SKM-1 treated with dmso at 0.1 percent for 144 hours (cell line): ENCODE measurements at regions not wholly inside any gene's neighbourhood (a gene's known extent, or its start where the extent isn't known, plus 50 kb on each side); places are given as distances from the start of the nearest gene placed in this dataset.

Experiments
- DNase-seq: peaks from one replicate; lab custom pipeline; 2025; ENCODE audit not compliant: unreplicated experiment; lab: John Stamatoyannopoulos, UW

DNA sequence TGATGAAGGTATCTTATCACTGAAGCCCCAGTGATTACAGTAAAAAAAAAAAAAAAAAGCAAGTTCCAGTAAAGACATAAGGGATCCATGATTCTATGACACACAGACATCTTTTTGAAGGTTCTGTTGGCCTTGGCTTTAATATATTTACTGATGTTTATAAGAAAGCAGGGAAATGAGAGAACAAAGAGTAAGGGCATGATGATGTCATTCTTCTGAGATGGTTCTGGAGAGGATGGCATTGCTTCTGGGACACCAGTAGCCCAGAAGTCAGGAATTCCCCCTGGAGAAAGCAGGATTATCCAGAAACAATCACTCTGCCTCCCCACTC is 233.6 kb downstream of the FAM76B start:
- DNase-seq, result no peak

DNA sequence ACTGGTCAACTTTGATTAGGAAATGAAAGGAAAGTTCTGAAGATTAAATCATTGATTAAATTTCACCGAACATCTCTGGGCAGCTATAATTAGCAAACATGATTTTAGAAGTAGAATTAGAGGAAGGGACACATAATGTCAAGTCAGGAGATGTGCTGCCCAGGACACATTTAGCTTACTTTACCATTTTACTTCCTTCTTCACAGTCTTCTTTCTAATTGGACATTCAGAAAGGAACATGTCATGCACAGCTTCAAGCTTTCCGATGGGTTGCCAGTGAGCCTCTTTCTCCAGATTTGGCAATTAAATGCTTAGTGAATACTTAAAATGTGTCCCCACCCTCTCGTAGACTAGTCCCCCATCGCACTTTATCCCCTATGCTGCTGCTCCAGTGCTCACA is 234.7 kb downstream of the FAM76B start:
- no peak for DNase-seq

DNA sequence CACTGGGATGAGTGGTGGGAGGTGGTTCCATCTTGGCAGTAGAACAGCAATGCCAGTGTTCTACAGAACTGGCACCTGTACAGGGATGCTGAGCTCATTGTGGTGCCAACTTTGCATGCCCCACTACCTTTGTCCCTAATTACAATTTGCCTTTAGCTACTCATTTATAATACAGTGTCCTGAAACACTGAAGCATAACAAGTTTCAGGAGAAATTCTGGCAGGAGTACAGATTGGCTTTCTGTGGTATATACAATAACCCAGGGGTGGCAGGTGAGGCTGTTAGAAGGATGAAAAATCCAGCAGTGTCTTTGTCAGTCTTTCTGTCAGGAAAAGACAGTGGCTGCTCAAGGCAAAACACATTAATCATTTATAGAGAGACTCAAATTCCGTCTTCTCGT is 240.3 kb downstream of the FAM76B start:
- DNase-seq, result no peak

DNA sequence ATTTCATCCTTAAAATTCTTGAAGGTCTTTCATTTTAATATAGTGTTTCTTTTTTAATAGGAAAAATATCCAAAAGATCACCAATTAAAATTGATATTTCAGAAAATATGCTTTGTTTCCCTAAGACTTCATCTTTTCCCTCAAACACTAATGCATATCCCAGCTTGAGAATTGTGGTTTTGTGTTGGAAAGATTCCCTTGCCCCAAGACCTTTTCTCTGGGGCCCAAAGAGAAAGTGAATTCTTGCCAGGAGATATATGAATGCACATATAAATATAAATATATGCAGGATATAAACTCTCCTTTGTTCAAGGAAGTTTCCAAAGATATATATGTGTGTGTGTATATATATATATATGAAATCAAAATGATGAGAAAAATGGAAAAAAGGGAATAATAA is 241.2 kb downstream of the FAM76B start:
- DNase-seq, result no peak

DNA sequence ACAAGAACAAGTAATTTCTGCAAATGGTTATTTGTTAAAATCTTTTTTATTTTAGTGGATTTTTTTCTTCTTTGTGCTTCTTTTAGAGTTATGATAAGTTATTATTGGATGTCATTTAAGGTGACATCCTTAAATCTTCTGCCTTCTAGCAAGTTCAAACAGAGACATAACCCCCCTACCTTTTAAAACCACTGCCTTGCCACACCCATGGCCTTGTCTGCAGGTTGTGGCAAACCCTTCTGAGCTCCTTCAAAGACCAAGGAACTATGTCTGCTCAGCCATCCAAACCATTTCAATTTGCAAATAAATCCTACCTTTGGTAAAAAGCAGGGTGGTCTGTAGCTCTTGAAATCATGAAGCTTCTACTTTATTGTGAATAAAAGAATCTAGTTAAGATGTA is 241.6 kb downstream of the FAM76B start:
- no peak for DNase-seq

DNA sequence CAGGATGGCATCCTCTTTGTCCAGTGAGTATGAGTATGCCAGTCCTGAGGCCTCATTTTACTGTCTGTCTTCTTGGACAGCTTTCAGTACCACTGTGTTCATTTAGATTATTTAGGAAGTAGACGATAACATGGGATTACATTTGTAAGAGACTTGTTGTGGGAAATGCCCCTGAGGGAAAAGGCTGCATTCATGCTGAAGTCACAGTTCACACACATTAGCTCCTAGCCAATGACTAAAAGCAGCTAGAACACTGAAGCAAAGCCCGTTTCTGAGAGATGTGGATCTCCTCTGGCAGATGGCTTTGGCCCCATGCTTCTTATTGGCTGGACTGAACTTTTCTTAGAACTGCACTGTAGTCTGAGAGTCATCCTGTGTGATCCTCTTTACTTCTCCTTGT is 242.4 kb downstream of the FAM76B start:
- no peak for DNase-seq

DNA sequence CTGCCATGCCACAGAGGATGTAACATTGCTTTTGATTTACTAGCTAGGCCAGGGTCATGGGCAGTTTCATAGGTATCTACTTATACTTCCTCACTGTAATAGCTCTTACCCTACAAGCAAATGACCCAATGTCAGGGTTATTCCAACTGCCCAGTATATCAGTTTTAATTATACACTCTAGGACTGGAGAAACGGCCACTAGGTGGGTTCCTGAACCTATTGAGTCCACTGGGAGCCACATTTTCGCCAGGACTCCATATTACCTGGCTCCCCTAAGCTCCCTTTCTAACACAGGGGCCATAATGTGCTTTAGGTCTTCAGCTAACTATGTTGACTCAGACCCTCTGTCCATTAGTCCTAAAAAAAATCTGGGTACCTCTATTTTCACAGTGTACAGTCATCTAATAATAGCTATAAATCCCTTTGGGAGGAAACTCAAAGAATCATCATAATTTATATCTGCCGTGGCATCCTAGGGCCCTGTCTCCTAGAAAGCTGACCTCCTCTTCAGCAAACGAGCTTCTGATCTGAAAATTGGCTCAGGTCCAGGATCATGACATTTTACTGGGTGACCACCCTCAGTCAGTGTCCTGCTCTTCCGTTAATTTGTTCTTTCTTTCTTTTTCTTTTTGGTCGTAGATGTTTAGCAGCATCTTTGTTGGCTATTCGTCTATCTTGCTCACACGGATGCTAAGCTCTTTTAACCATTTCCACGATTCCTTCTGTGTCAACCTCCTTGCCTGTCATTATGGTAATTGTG is 244.3 kb downstream of the FAM76B start:
- DNase-seq, result no peak

DNA sequence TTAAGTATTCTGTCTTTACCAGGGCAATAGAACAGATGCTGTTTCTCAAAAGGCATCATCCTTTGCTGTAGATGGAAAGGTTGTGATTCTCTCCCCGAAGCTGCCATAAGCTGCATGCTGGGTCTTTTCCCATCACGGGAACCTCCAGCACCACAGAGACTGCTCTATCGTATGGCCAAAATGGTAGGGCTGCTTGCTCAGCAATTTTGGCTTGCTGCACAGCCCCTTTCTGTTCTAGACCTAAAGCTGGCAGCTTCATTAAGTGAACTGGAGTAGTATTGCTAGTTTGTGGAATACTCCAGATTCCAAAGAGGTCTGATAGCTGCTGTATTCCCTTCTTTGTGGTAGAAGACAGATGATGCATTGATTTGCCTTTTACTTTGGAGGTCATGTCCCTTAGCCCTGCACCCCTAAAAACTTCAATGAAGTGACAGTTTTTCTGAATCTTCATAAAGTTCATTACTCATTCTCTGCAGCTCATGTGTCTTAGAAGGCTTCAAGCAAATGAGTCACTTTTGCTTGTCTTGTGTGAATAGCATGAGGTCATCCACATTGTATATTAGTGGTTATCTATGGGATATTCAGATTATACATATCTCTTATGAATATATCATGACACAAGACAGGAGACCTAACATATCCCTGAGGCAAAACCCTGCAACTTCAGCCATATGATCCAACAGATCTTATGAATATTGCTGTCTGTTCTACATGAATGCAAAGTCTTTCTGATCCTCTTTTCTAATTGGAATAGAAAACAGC is 245.3 kb downstream of the FAM76B start:
- no peak for DNase-seq

DNA sequence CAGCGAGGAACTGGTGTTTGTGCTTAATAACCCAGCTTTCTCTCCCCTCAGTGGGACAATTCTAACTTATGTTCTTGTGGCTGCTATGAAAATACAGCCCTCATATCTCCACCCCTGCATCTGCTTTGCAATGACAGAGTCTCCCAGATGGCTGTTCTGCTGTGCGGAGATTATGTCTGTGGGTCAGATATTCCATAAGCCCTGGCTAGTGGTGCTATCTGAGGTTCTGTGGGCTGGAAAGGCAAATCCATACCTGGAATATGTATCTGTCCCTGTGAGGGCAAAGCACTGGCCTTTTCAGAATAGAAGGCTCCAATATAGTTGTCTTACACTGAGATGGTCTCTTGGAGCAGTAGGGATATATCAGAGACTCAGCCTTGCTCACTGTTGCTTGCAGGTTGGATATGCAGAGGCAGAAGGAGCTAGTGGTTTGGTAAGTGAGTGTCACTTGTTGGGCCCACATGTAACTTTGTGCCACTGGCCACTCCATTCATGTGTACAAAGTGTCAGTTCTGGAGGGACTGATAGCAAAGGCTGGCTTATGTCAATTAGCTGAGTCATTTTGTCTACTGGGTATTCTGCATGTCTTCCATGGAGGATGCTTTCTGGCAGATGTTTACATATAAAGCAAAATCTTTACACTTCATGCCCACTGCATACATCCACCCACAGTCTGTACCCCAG is 246.6 kb downstream of the FAM76B start:
- no peak for DNase-seq

DNA sequence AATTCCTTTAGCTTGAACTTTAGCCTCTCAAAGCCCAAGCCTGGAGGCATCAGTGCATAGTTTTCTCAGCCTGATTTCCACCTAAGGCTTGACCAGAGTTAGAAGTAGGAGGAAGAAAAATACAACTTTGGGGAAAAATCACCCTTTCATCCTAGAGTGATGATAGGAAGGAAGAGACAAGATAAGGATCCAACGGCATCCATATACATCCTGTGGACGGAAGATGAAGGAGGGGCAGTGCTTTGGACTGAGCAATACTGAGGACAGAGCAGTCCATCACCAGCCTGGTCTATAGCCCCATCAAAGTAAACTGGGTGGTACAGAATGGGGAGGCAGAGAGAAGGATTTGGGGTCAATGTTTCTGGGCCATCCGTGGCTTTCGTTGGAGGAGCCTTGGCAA is 247.9 kb downstream of the FAM76B start:
- DNase-seq, result no peak

DNA sequence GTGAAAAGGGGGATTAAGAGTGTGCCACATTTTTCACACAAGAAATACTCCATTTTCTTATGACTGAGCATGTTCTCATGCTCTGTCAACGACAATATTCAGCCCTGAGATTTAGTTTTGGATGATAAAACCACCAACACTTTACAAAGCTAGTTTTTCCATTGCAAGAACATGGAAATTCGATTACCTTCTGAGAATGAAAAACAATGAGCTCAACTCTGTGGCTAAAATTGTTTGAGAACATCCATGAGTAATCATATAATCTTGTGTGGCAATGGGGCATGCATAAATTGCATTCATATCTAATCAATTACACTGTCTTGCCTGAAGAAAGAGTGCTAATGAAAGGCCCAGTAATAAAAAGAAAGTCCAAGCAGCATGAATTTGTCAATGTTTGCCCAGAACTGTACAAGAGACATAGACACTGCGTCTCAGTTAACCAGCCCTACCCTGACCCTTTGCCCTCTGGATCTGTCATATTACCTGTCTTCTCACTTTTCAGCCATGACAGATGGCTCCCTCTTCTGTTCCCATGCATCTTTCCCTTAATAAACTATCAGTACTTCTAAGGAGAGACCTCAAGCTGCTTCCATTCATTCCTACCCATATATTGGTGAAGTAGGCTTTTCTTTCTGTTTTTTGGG is 253.4 kb downstream of the FAM76B start:
- DNase-seq, result no peak

DNA sequence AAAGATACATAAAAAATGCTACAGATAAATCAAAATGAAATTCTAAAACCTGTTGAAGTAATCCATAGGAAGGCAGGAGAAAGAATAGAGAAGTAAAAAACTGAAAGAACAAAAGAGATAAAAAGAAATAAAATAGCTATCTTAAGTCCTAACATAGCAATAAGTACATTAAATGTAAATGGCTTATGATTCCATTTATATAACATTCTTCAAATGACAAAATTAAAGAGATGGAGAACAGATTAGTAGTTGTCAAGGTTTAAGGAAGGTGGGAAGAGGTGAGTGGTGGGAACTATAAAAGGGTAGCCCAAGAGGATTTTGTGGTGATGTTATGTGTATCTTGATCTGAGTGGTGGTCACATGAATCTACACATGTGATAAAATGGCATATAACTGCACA is 254.8 kb downstream of the FAM76B start:
- DNase-seq, result no peak

DNA sequence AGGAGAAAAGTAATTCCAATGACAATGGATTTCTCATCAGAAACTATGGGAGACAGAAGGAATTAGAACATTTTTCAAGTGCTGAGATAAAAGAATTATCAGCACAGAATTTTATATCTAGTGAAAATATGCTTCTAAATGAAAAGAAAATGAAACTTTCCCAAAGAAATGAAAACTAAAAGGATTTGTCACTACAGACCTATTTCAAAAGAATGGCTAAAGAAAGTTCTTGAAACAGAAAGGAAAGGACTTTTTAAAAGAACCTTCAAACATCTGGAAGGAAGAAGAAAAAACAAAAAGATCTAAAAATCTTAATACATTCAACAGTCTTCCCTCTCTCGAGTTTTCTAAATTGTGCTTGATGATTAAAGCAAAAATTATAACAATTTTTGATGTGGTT is 255.4 kb downstream of the FAM76B start:
- no peak for DNase-seq

DNA sequence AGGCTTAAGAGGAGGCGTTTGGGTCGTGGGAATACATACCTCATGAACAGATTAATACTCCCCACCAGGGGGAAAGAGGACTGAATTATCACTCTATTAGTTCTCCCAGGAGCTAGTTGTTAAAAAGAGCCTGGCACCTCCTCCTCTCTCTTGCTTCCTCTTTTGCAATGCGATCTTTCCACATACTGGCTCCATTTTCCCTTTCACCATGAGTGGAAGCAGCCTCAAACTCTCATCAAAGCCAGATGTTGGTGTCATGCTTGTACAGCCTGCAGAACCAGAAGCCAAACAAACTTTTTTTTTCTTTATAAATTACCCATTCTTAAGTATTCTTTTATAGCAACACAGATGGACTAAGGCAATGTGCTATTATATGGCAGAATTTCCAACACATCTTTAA is 258.5 kb downstream of the FAM76B start:
- DNase-seq, result peak; percentile 38

DNA sequence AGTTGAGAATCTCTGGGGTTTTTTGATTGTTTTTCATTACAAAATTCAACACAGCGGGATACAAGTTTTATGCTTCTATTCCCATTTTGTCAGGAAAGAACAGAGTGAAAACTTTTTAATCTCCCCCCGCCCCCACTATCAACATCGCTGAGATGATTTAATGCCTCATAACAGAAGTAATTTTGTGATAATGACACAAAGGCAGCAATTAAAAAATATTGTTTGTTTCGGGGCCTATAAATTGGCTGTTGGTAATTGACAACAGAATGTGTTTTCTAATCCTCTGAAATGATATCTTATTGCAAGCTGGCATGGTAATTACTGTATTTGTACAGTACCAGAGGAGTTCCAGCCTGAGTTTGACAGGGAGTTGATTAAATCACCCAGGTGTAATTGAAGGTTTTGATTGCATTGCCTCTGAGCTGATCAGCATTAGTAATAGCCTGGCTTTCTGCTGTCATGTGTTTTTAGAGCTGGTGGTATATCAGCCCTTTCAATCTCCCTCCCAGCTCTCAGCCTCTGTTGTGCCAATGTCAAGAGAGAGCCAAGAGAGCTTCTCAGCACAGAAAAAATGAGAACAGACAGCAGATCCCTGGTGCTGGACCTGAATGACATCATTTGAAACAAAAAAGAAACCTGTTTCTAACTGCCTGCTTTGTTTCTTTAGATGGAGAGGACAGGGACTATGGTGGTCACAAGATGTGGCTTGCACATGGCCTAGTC is 265.1 kb downstream of the FAM76B start:
- no peak for DNase-seq

DNA sequence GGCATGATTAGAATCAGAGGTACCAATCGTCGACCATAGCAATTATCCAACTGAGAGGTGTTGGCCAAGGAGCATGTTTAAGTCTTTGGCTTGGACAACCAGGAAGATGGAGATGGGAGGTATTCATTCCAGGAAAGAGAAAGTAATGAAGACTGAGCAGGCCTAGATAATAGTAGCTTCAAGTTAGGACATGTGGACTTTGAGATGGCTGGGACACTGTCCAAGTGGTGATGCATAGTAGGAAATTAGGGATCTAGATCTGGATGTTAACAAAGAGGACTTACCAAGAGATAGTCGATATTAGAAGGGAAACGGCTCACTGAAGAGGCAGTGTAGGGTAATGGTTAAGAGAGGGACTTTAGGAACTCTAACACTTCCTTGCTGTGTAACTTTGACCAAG is 266.7 kb downstream of the FAM76B start:
- DNase-seq, result no peak

DNA sequence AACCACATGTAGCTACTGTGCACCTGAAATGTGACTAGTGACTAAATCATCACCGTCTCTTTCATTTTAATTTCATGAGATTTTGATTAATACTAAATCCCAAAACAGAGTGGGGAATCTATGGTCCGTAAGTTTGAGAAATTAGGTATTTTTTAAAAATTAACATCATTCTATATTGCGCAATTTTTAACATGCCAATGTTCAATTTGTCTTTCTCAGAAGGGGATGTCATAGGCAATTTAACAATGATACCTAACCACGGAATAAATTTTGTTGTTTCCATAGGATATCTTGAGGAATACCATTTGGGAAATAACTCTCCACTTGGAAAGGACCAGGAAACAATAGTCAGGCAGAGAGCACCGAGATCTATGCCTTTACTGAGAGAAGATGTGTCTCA is 267.7 kb downstream of the FAM76B start:
- DNase-seq, result no peak

DNA sequence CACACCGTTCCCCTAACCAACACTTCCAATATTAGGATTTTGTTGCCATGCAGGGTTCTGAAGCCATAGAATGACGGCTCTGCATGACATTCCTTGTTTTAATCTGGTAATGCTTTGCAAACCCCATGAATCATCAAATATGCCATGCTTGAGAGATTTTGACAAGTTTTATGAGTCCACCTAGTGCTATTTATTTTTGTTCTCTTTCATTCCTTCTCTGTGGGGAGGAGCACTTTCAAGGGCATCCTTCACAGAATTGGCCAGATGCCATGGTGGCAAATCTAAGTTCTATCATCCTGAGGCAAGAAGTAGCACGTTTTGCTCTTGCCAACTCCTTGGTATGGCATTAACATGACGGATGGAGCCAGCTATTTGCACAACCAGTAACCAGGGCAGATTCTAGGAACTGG is 268.4 kb downstream of the FAM76B start:
- DNase-seq, result no peak

DNA sequence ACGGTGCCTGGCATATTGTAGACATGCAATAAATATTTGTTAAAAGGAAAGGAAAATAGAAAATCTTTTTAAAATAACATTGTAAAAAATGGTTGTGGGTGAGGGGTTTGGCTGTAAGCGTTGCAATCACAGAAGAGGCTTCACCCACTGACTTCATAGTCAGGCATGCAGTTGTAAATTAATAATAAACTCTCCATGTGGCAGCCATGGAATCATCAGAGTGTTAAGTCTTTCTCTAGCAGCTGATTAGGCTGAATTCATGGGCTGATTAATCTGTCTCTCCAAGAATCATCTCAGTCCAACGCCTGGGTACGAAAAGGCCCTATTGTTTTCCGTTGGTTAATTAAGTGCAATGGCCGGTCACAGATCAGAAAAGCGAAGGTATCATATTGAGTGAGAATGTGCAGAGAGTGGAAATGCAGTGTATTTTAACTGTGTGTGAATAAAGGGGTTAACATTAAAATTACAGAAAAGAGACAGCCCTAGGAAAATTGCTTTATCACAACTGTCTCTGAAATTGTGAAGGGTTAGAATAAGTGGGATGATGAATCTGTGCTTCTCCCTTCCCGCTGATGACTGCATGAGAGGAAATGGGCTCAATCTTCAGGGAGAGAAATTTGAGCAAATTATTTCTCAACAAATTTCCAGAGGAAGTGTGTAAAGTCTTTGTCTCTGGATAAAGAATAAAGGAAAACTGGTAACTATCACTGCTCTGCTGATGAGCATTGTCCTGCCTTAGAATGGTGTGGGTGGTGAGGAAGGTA is 269.0 kb downstream of the FAM76B start:
- no peak for DNase-seq

DNA sequence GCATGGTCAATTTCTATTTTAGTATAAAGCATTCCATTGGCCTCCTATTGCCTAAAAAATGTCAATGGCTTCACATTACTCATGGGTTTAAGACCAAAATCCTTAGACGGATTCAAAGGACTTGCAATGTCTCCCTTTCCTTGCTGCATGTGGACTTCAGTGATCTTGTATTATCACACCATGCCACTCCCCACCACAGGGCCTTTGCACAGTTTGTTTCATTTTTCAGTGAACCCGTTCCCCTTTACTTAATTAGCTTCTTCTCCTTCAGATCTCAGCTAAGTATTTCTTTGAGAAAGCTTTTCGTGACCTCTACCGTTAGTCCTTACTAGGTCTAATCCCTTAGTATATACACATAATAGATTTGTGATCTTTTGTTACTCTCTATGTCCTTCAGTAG is 269.7 kb downstream of the FAM76B start:
- DNase-seq, result no peak
